H1 (cell line): ENCODE measurements at regions not wholly inside any gene's neighbourhood (a gene's known extent, or its start where the extent isn't known, plus 50 kb on each side); places are given as distances from the start of the nearest gene placed in this dataset.

ENCODE experiments used
- CTCF ChIA-PET: fragments of 300-600 bp; sonication (Branson Sonifier 250); formaldehyde crosslinking; loops from one replicate; lab custom pipeline; 2021; ENCODE audit not compliant: partially characterized antibody; lab: Charles Lee
- POLR2A ChIA-PET: fragments of 300-600 bp; sonication (Branson Sonifier 250); formaldehyde crosslinking; loops from one replicate; lab custom pipeline; 2021; ENCODE audit warnings: inconsistent platforms; ENCODE audit not compliant: partially characterized antibody; lab: Charles Lee
- DNase-seq, 2 experiments: peaks; one replicate each; pipeline versions ENCODE4 v3.0.0 to v3.0.0-alpha.2; 2010 to 2022; ENCODE audit warnings: low spot score in 2 of 2, low read depth in 1 of 2, mixed read lengths in 1 of 2
- FAIRE-seq: peaks from 2 replicates; lab custom pipeline; 2011; peaks lifted over from hg19 to GRCh38; lab: Jason Lieb, UNC
- H2AFZ ChIP-seq: 2 replicates; pipeline ENCODE4 v1.8.1; 2012; ENCODE audit warnings: low read length, inconsistent platforms
- H2AK5ac ChIP-seq: 2 replicates; pipeline ENCODE4 v1.6.1; 2013; ENCODE audit warnings: low read depth, low read length
- H2BK120ac ChIP-seq: replicated peaks from 2 replicates; pipeline ENCODE3; 2013; ENCODE audit warnings: low read depth, low read length, inconsistent platforms
- H2BK12ac ChIP-seq: 2 replicates; pipeline ENCODE4 v1.6.1; 2013; ENCODE audit warnings: low read depth, low read length
- H2BK15ac ChIP-seq: 2 replicates; pipeline ENCODE4 v1.6.1; 2013; ENCODE audit warnings: low read length
- H2BK20ac ChIP-seq: 2 replicates; pipeline ENCODE4 v1.6.1; 2013; ENCODE audit warnings: low read length
- H2BK5ac ChIP-seq: 2 replicates; pipeline ENCODE4 v1.6.1; 2013; ENCODE audit warnings: low read depth, low read length
- H3K14ac ChIP-seq: 2 replicates; pipeline ENCODE4 v1.6.1; 2013; ENCODE audit warnings: inconsistent platforms; ENCODE audit not compliant: insufficient read length
- H3K18ac ChIP-seq: 2 replicates; pipeline ENCODE4 v1.6.1; 2013; ENCODE audit warnings: low read length; ENCODE audit errors: extremely low read depth
- H3K23ac ChIP-seq: 2 replicates; pipeline ENCODE4 v1.6.1; 2013; ENCODE audit warnings: inconsistent platforms; ENCODE audit not compliant: insufficient read length
- H3K23me2 ChIP-seq: 2 replicates; pipeline ENCODE4 v1.6.1; 2013; ENCODE audit warnings: low read depth, low read length
- H3K27ac ChIP-seq: 2 replicates; pipeline ENCODE4 v1.6.1; 2011; ENCODE audit warnings: low read depth, low read length, inconsistent platforms
- H3K27me3 ChIP-seq, 4 experiments: replicated peaks in 1 of 4; 1 replicate in 1 of 4; 2 replicates in 3 of 4; pipeline versions ENCODE4 v1.6.1 to v1.8.1; 2011 to 2013; ENCODE audit warnings: low read length in 3 of 4, mild to moderate bottlenecking in 3 of 4, inconsistent platforms in 2 of 4, mixed read lengths in 2 of 4, moderate library complexity in 1 of 4; ENCODE audit not compliant: control insufficient read depth in 3 of 4, insufficient read depth in 3 of 4; ENCODE audit errors: extremely low read depth in 1 of 4
- H3K36me3 ChIP-seq, 4 experiments: 2 replicates each; pipeline versions ENCODE4 v1.6.1 to v1.8.1; 2011 to 2013; ENCODE audit warnings: mild to moderate bottlenecking in 4 of 4, low read length in 3 of 4, moderate library complexity in 2 of 4, control low read depth in 1 of 4, inconsistent platforms in 1 of 4; ENCODE audit not compliant: insufficient read depth in 4 of 4, control insufficient read depth in 2 of 4
- H3K4ac ChIP-seq: replicated peaks from 2 replicates; pipeline ENCODE3; 2013; ENCODE audit warnings: low read length, low read depth, mixed read lengths, inconsistent platforms; ENCODE audit not compliant: insufficient read length
- H3K4me1 ChIP-seq, 4 experiments: replicated peaks in 1 of 4; 1 replicate in 1 of 4; 2 replicates in 3 of 4; pipeline versions ENCODE4 v1.6.1 to v1.8.1; 2011 to 2013; ENCODE audit warnings: low read length in 3 of 4, inconsistent platforms in 2 of 4, mixed read lengths in 1 of 4; ENCODE audit not compliant: insufficient read depth in 4 of 4, control insufficient read depth in 3 of 4
- H3K4me2 ChIP-seq, 2 experiments: 2 replicates each; pipeline versions ENCODE4 v1.6.1 to v1.8.1; 2011 to 2013; ENCODE audit warnings: low read depth in 2 of 2, low read length in 2 of 2, control low read depth in 1 of 2, inconsistent platforms in 1 of 2, mild to moderate bottlenecking in 1 of 2; ENCODE audit not compliant: insufficient read depth in 1 of 2
- H3K4me3 ChIP-seq, 4 experiments: fragments of 200-600, 300-600 bp in 1 of 4; sonication (generic), shearing (Covaris generic), sonication (Bioruptor Twin) in 1 of 4; 2 replicates each; pipeline versions ENCODE4 v1.5.1 to v1.8.1; 2011 to 2016; ENCODE audit warnings: low read length in 4 of 4, low read depth in 3 of 4, control low read depth in 2 of 4, inconsistent platforms in 2 of 4, mild to moderate bottlenecking in 2 of 4, mixed read lengths in 1 of 4, moderate library complexity in 1 of 4; ENCODE audit not compliant: insufficient read depth in 2 of 4; ENCODE audit errors: extremely low read depth in 1 of 4
- H3K56ac ChIP-seq: replicated peaks from 2 replicates; pipeline ENCODE3; 2013; ENCODE audit warnings: low read depth, mild to moderate bottlenecking, mixed read lengths, low read length, inconsistent platforms; ENCODE audit not compliant: insufficient read length
- H3K79me1 ChIP-seq: 2 replicates; pipeline ENCODE4 v1.6.1; 2013; ENCODE audit warnings: low read depth, low read length, control low read depth
- H3K79me2 ChIP-seq, 2 experiments: 2 replicates each; pipeline versions ENCODE4 v1.6.1 to v1.8.1; 2012 to 2013; ENCODE audit warnings: low read length in 2 of 2, mild to moderate bottlenecking in 2 of 2, inconsistent platforms in 1 of 2; ENCODE audit not compliant: insufficient read depth in 2 of 2, control insufficient read depth in 1 of 2
- H3K9ac ChIP-seq, 4 experiments: replicated peaks in 1 of 4; 1 replicate in 1 of 4; 2 replicates in 3 of 4; pipeline versions ENCODE4 v1.6.1 to v1.8.1; 2011 to 2013; ENCODE audit warnings: low read depth in 3 of 4, low read length in 3 of 4, control low read depth in 2 of 4, mild to moderate bottlenecking in 2 of 4, moderate library complexity in 2 of 4, inconsistent platforms in 1 of 4; ENCODE audit errors: extremely low read depth in 1 of 4
- H3K9me3 ChIP-seq, 2 experiments: 2 replicates each; pipeline versions ENCODE4 v1.6.1 to v1.8.1; 2012 to 2013; ENCODE audit warnings: mild to moderate bottlenecking in 2 of 2, moderate library complexity in 2 of 2, control low read depth in 1 of 2, inconsistent platforms in 1 of 2, low read depth in 1 of 2, low read length in 1 of 2, mixed read lengths in 1 of 2; ENCODE audit not compliant: insufficient read depth in 2 of 2
- H4K20me1 ChIP-seq, 2 experiments: replicated peaks in 1 of 2; 2 replicates each; pipeline versions ENCODE3 to v1.8.1; 2011 to 2013; ENCODE audit warnings: inconsistent platforms in 2 of 2, low read length in 2 of 2, mild to moderate bottlenecking in 1 of 2; ENCODE audit not compliant: insufficient read depth in 2 of 2, control insufficient read depth in 1 of 2
- H4K5ac ChIP-seq: 2 replicates; pipeline ENCODE4 v1.6.1; 2013; ENCODE audit warnings: low read length, low read depth, mixed read lengths, inconsistent platforms; ENCODE audit not compliant: insufficient read length
- H4K8ac ChIP-seq: 2 replicates; pipeline ENCODE4 v1.8.0; 2013; ENCODE audit warnings: mild to moderate bottlenecking, moderate library complexity, low read length, inconsistent platforms; ENCODE audit not compliant: insufficient read depth; ENCODE audit errors: extremely low read depth
- H4K91ac ChIP-seq: replicated peaks from 2 replicates; pipeline ENCODE3; 2013; ENCODE audit warnings: low read length, mixed read lengths, inconsistent platforms; ENCODE audit not compliant: insufficient read length
- CEBPB ChIP-seq: IDR thresholded peaks from 2 replicates; pipeline ENCODE4 v1.6.1; 2012; ENCODE audit warnings: low read depth, low read length
- NRF1 ChIP-seq: IDR thresholded peaks from 2 replicates; pipeline ENCODE4 v1.6.1; 2011; ENCODE audit warnings: mild to moderate bottlenecking, low read depth, low read length, improper control_type of control experiment
- WGBS, 2 experiments: shearing (Covaris generic) in 1 of 2; methylation state at CpG; one replicate each; pipeline versions ENCODE4 v1.1.6 to v1.1.7; 2013 to 2015; ENCODE audit warnings: low lambda C conversion rate in 2 of 2, mixed read lengths in 2 of 2, inconsistent platforms in 1 of 2, low coverage in 1 of 2, missing lambda C conversion rate in 1 of 2; ENCODE audit not compliant: insufficient replicate concordance in 2 of 2, insufficient coverage in 1 of 2, insufficient read length in 1 of 2; ENCODE audit errors: extremely low coverage in 1 of 2, missing lambda C conversion rate in 1 of 2; 5-methylcytosine and 5-hydroxymethylcytosine counted together

- 100% methylated on average over 1 of the region's 1 CpG; no CpG with 5 or more reads in 1 of the 2 experiments for WGBS, 2 experiments
- no peak for FAIRE-seq
- no peak for DNase-seq
Observed at GRCh38 chr2:225170162-225170561, 127.9 kb upstream of the DOCK10 start.

More at GRCh38 chr2:225170162-225170561, 127.9 kb upstream of the DOCK10 start:
- POLR2A ChIA-PET = no interaction called here
- no peak overlapping the region for H2AFZ ChIP-seq
- no peak overlapping the region for H2BK12ac ChIP-seq
- H3K79me1 ChIP-seq = no peaks in the 10 kb centered on the region
- H3K23me2 ChIP-seq = no peaks in the 10 kb centered on the region
- no peak overlapping the region for H2BK15ac ChIP-seq
- H3K9me3 ChIP-seq = no peaks in the 10 kb centered on the region
- H2BK120ac ChIP-seq = no peak overlapping the region
- no peak overlapping the region for H3K23ac ChIP-seq
- H2AK5ac ChIP-seq = no peak overlapping the region
- H3K4me3 ChIP-seq = no peak overlapping the region
- H3K27me3 ChIP-seq = no peaks in the 10 kb centered on the region
- H3K18ac ChIP-seq = no peak overlapping the region
- H3K4me1 ChIP-seq = no peaks in the 10 kb centered on the region
- no peak overlapping the region for H3K56ac ChIP-seq
- TF ChIP-seq CEBPB (0 out of 2 replicates have a peak, but pooled peaks have one; percentile 34), NRF1 (no peak)
- H3K79me2 ChIP-seq = no peaks in the 10 kb centered on the region
- CTCF ChIA-PET = interaction anchor here (1.5 kb wide), 1 partner anchor 8 kb away, joined by 5 read pairs; no protein-coding TSS in a partner anchor
- H4K5ac ChIP-seq = no peak overlapping the region
- H3K9ac ChIP-seq = no peak overlapping the region
- no peaks in the 10 kb centered on the region for H3K36me3 ChIP-seq
- H4K20me1 ChIP-seq = no peaks in the 10 kb centered on the region
- H2BK20ac ChIP-seq = no peak overlapping the region
- no peak overlapping the region for H3K4ac ChIP-seq
- no peak overlapping the region for H3K14ac ChIP-seq
- no peak overlapping the region for H3K4me2 ChIP-seq
- no peak overlapping the region for H4K91ac ChIP-seq
- no peak overlapping the region for H4K8ac ChIP-seq
- H2BK5ac ChIP-seq = no peak overlapping the region
- H3K27ac ChIP-seq = no peak overlapping the region
